ENCODE measurements at regions not wholly inside any gene's neighbourhood (a gene's known extent, or its start where the extent isn't known, plus 50 kb on each side); places are given as distances from the start of the nearest gene placed in this dataset.

DNA sequence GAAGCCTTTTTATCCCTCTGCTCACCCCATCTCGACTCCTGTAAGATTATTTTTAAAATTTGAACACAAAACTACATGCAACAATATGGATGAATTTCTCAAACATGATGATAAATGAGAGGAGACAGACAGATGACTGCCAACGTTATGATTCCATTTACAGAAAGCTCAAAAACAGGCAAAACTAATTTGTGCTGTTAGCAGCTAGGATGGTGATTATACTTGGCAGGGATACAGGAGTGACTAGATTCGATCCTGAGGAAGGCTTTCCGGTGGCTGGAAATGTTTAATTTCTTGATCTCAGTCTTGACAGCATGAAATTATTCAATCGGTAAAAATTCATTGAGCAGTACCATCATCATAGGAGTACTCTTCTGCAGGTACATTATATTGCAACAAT is 163.4 kb upstream of the SH3BP4 start:
- H2AFZ ChIP-seq (ENCODE audit: low read length): no peak overlapping the region
- H3K36me3 ChIP-seq (ENCODE audit: low read depth, low read length): no peaks in the 10 kb centered on the region
- BruUV-seq (replicated peaks): no TSS peak
- H3K27me3 ChIP-seq (ENCODE audit: low read length): no peaks in the 10 kb centered on the region
- DNase-seq (no peak), ATAC-seq (no peak)
- intact Hi-C loops (cut with micrococcal nuclease): no loop called here
- no peak overlapping the region for H3K9ac ChIP-seq (ENCODE audit: low read length)
- H3K9me3 ChIP-seq (ENCODE audit: low read length): 0 out of 2 replicates have a peak, but pooled peaks cover 2% of the 10 kb centered on the region
- H3K4me2 ChIP-seq (ENCODE audit: low read length): no peak overlapping the region
- H4K20me1 ChIP-seq (ENCODE audit: low read length): no peaks in the 10 kb centered on the region
- TF ChIP-seq EZH2phosphoT487 (IDR thresholded peaks at IDR 0.05; ENCODE audit: borderline replicate concordance, low read length): no peak
- TF ChIP-seq, protein P1, sequence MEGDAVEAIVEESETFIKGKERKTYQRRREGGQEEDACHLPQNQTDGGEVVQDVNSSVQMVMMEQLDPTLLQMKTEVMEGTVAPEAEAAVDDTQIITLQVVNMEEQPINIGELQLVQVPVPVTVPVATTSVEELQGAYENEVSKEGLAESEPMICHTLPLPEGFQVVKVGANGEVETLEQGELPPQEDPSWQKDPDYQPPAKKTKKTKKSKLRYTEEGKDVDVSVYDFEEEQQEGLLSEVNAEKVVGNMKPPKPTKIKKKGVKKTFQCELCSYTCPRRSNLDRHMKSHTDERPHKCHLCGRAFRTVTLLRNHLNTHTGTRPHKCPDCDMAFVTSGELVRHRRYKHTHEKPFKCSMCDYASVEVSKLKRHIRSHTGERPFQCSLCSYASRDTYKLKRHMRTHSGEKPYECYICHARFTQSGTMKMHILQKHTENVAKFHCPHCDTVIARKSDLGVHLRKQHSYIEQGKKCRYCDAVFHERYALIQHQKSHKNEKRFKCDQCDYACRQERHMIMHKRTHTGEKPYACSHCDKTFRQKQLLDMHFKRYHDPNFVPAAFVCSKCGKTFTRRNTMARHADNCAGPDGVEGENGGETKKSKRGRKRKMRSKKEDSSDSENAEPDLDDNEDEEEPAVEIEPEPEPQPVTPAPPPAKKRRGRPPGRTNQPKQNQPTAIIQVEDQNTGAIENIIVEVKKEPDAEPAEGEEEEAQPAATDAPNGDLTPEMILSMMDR (conservative IDR thresholded peaks at IDR 0.05; ENCODE audit: low read depth, low read length): no peak
- TF ChIP-seq EZH2 (IDR thresholded peaks at IDR 0.05; ENCODE audit: low read length, unreplicated experiment): no peak
- CTCF ChIA-PET: no interaction called here
- POLR2A ChIA-PET (ENCODE audit: unreplicated experiment): no interaction called here
- no peak overlapping the region for H3K4me3 ChIP-seq (ENCODE audit: low read length)
- no peaks in the 10 kb centered on the region for H3K9me2 ChIP-seq (replicated peaks; ENCODE audit: low read length)
- H3K27ac ChIP-seq (ENCODE audit: low read length): no peak overlapping the region
- no peaks in the 10 kb centered on the region for H3F3A ChIP-seq (ENCODE audit: low read length, unreplicated experiment)
- no peaks in the 10 kb centered on the region for H3K79me2 ChIP-seq (ENCODE audit: low read length)
- no peaks in the 10 kb centered on the region for H3K4me1 ChIP-seq (ENCODE audit: insufficient read depth, low read length)

DNA sequence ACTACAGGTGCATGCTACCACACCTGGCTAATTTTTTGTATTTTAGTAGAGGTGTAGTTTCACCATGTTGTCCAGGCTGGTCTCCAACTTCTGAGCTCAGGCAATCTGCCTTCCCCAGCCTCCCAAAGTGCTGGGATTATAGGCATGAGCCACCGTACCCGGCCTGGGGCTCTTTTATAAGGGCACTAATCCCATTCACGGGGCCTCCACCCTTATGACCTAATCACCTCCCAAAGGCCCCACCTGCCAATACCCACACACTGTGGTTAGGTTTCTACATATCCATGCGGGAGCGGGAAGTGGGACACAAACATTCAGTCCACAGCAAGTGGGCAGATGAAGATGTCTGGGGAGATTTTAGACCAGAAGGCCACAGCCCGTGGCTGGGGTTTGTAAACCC is 164.7 kb upstream of the SH3BP4 start:
- CTCF ChIA-PET: no interaction called here
- Histone ChIP-seq H3F3A (ENCODE audit: low read length, unreplicated experiment) (no peaks in the 10 kb centered on the region), H3K9ac (ENCODE audit: low read length) (no peak overlapping the region), H3K4me3 (ENCODE audit: low read length) (no peak overlapping the region), H3K36me3 (ENCODE audit: low read depth, low read length) (no peaks in the 10 kb centered on the region), H3K27ac (ENCODE audit: low read length) (no peak overlapping the region), H3K4me2 (ENCODE audit: low read length) (no peak overlapping the region), H3K9me2 (replicated peaks; ENCODE audit: low read length) (no peaks in the 10 kb centered on the region), H3K9me3 (ENCODE audit: low read length) (0 out of 2 replicates have a peak, but pooled peaks cover 4% of the 10 kb centered on the region), H2AFZ (ENCODE audit: low read length) (no peak overlapping the region), H3K4me1 (ENCODE audit: insufficient read depth, low read length) (no peaks in the 10 kb centered on the region), H4K20me1 (ENCODE audit: low read length) (no peaks in the 10 kb centered on the region), H3K79me2 (ENCODE audit: low read length) (no peaks in the 10 kb centered on the region), H3K27me3 (ENCODE audit: low read length) (no peaks in the 10 kb centered on the region)
- ATAC-seq: no peak
- intact Hi-C loops (cut with micrococcal nuclease): no loop called here
- DNase-seq: no peak
- BruUV-seq (replicated peaks): no TSS peak
- no peak for TF ChIP-seq EZH2 (IDR thresholded peaks at IDR 0.05; ENCODE audit: low read length, unreplicated experiment)
- TF ChIP-seq, protein P1 (conservative IDR thresholded peaks at IDR 0.05; ENCODE audit: low read depth, low read length): no peak
- TF ChIP-seq EZH2phosphoT487 (IDR thresholded peaks at IDR 0.05; ENCODE audit: borderline replicate concordance, low read length): no peak
- POLR2A ChIA-PET (ENCODE audit: unreplicated experiment): no interaction called here

DNA sequence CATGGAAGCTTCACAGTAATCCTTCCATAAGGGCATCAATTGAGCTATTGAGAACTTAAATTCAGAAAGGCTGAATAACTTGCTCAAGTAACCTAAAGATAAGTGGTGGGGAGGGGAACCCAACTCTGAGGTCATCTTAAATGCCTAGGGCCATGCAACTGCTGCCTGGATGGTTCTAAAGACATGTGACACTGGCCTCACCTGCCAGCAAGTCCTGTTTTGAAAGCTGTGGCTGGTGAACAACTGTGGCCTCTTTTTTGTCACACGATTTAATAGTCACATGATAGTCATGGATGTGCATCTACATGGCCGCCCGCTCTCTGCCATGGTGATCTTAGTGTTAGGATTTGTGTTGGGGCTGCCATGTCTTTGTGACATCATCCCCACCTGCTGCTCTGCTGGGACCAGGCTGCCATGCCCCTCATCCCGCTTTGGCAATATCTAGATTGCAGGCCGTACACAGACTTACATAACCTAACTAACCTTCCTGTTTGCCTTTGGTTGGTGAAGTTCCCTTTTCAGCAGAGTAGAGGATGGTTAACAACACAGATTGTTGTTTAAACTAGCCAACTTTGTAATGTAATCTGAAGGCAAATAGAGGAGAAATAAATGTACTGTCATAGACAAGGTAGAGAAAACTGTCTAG is 177.9 kb upstream of the SH3BP4 start:
- no TSS peak for BruUV-seq (replicated peaks)
- Histone ChIP-seq H3K36me3 (ENCODE audit: low read depth, low read length) (no peaks in the 10 kb centered on the region), H3F3A (ENCODE audit: low read length, unreplicated experiment) (no peaks in the 10 kb centered on the region), H3K9me2 (replicated peaks; ENCODE audit: low read length) (no peaks in the 10 kb centered on the region), H3K4me2 (ENCODE audit: low read length) (no peak overlapping the region), H3K9me3 (ENCODE audit: low read length) (no peaks in the 10 kb centered on the region), H3K4me3 (ENCODE audit: low read length) (no peak overlapping the region), H2AFZ (ENCODE audit: low read length) (no peak overlapping the region), H3K79me2 (ENCODE audit: low read length) (no peaks in the 10 kb centered on the region), H3K9ac (ENCODE audit: low read length) (no peak overlapping the region), H4K20me1 (ENCODE audit: low read length) (no peaks in the 10 kb centered on the region), H3K4me1 (ENCODE audit: insufficient read depth, low read length) (peaks cover 20% of the 10 kb centered on the region), H3K27ac (ENCODE audit: low read length) (no peak overlapping the region), H3K27me3 (ENCODE audit: low read length) (no peaks in the 10 kb centered on the region)
- ChIA-PET POLR2A (ENCODE audit: unreplicated experiment) (interaction anchor here (0.7 kb wide), 1 partner anchor 59 kb away, joined by 3 read pairs; no protein-coding TSS in a partner anchor), CTCF (no interaction called here)
- DNase-seq (no peak), ATAC-seq (no peak)
- TF ChIP-seq, protein P1 (conservative IDR thresholded peaks at IDR 0.05; ENCODE audit: low read depth, low read length): no peak
- no peak for TF ChIP-seq EZH2 (IDR thresholded peaks at IDR 0.05; ENCODE audit: low read length, unreplicated experiment)
- TF ChIP-seq EZH2phosphoT487 (IDR thresholded peaks at IDR 0.05; ENCODE audit: borderline replicate concordance, low read length): no peak
- intact Hi-C loops (cut with micrococcal nuclease): no loop called here
